ENCODE measurements at regions not wholly inside any gene's neighbourhood (a gene's known extent, or its start where the extent isn't known, plus 50 kb on each side); places are given as distances from the start of the nearest gene placed in this dataset.
"Not testable (repeated sequence)": the region's sequence is repeated elsewhere in the genome, so short reads cannot be mapped to it uniquely, and the experiment has no call there.

- DNase-seq: no peak
Measured at GRCh38 chr5:124045412-124045811, 533.4 kb downstream of the CSNK1G3 start.

GRCh38 chr5:124044613-124045012, 532.6 kb downstream of the CSNK1G3 start:
- no peak for DNase-seq

GRCh38 chr5:124043456-124043855, 531.5 kb downstream of the CSNK1G3 start:
- DNase-seq: no peak

- no peak for DNase-seq
Measured at GRCh38 chr5:124040799-124041198, 528.8 kb downstream of the CSNK1G3 start.

- no peak for DNase-seq
Measured at GRCh38 chr5:124039410-124039809, 527.4 kb downstream of the CSNK1G3 start.

- DNase-seq: no peak
Measured at GRCh38 chr5:124036786-124037185, 524.8 kb downstream of the CSNK1G3 start.

- no peak for DNase-seq
Measured at GRCh38 chr5:124034963-124035362, 523.0 kb downstream of the CSNK1G3 start.

- no peak for DNase-seq
Measured at GRCh38 chr5:124034083-124034700, 522.2 kb downstream of the CSNK1G3 start.

- no peak for DNase-seq
Measured at GRCh38 chr5:124030043-124030491, 518.1 kb downstream of the CSNK1G3 start.

GRCh38 chr5:124027441-124027840, 515.5 kb downstream of the CSNK1G3 start:
- no peak for DNase-seq

GRCh38 chr5:124025306-124025845, 513.4 kb downstream of the CSNK1G3 start:
- DNase-seq: no peak

GRCh38 chr5:124022966-124023365, 511.0 kb downstream of the CSNK1G3 start:
- no peak for DNase-seq

GRCh38 chr5:124021776-124022175, 509.8 kb downstream of the CSNK1G3 start:
- DNase-seq: no peak

GRCh38 chr5:124021066-124021641, 509.2 kb downstream of the CSNK1G3 start:
- no peak for DNase-seq

GRCh38 chr5:124017321-124017720, 505.3 kb downstream of the CSNK1G3 start:
- not testable (repeated sequence) for DNase-seq

- DNase-seq: no peak
Measured at GRCh38 chr5:124007675-124008398, 495.9 kb downstream of the CSNK1G3 start.

GRCh38 chr5:124001036-124001615, 489.1 kb downstream of the CSNK1G3 start:
- no peak for DNase-seq

- DNase-seq: no peak
Measured at GRCh38 chr5:124000538-124000937, 488.6 kb downstream of the CSNK1G3 start.

- no peak for DNase-seq
Measured at GRCh38 chr5:123997462-123998215, 485.7 kb downstream of the CSNK1G3 start.

- no peak for DNase-seq
Measured at GRCh38 chr5:123997064-123997461, 485.1 kb downstream of the CSNK1G3 start.

- DNase-seq: no peak
Measured at GRCh38 chr5:123992641-123993040, 480.7 kb downstream of the CSNK1G3 start.

GRCh38 chr5:123987956-123988355, 476.0 kb downstream of the CSNK1G3 start:
- no peak for DNase-seq
